HepG2 (cell line): ENCODE measurements at regions not wholly inside any gene's neighbourhood (a gene's known extent, or its start where the extent isn't known, plus 50 kb on each side); places are given as distances from the start of the nearest gene placed in this dataset.

Experiments
- RBAK ChIP-seq: sonication (generic); formaldehyde crosslinking; IDR thresholded peaks from 2 replicates; pipeline ENCODE4 v1.5.1; 2020; ENCODE audit warnings: mild to moderate bottlenecking, missing genetic modification reagents
- REXO4 ChIP-seq: sonication (generic); formaldehyde crosslinking; IDR thresholded peaks from 2 replicates; pipeline ENCODE4 v1.8.0; 2022; ENCODE audit warnings: missing genetic modification reagents, mild to moderate bottlenecking, borderline replicate concordance
- TMF1 ChIP-seq: sonication (generic); formaldehyde crosslinking; IDR thresholded peaks from 2 replicates; pipeline ENCODE4 v1.8.1; 2022; ENCODE audit warnings: low read depth, missing genetic modification reagents

DNA sequence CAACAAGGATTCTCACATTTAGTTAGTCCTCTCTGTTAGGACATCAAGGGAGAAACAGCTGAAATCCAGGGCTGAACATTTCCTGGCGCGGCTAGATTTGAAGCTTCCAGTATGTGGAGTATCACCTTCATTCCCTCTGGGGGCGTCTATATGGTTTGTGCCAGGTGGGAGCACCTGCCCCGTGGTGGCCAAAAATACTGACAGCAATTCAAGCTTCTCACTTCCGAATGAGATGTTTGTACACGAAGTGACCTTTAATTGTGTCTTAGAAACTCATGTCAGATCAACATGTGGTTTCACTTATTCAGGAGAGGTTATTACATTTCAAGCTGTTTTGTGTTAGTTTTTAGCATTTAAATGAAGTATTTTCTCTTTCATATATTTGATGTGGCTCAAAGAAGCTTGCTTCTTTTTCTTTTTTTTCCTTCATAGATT is 67.3 kb upstream of the ZNF217 start:
- TF ChIP-seq REXO4 (no peak), TMF1 (no peak), RBAK (no peak)
